ENCODE measurements at regions not wholly inside any gene's neighbourhood (a gene's known extent, or its start where the extent isn't known, plus 50 kb on each side); places are given as distances from the start of the nearest gene placed in this dataset.

- Histone ChIP-seq H3K4me1 (no peaks in the 10 kb centered on the region), H3K36me3 (no peaks in the 10 kb centered on the region), H3K27me3 (no peaks in the 10 kb centered on the region), H3K9me3 (no peaks in the 10 kb centered on the region), H3K27ac (no peak overlapping the region), H3K4me3 (no peak overlapping the region)
- 67% methylated on average over 7 of the region's 7 CpGs; no CpG with 5 or more reads in 1 of the 2 donors for WGBS, 2 donors (ENCODE audit: low coverage in 1 of 2)
- intact Hi-C loops (cut with DNase I; ENCODE audit: low total_unique reads) (no loop called here), in situ Hi-C loops (cut with MboI; ENCODE audit: low pct_ligation_motif_present in 1 of 4, low pct_unique_long_range_greater_than_20kb in 1 of 4, low sequenced_read_pairs in 3 of 4) (no loop called here)
- TF ChIP-seq CTCF (IDR thresholded peaks at IDR 0.05) (no peak), EP300 (IDR thresholded peaks at IDR 0.05; ENCODE audit: low read depth) (no peak), POLR2AphosphoS5 (IDR thresholded peaks at IDR 0.05) (no peak), POLR2A (IDR thresholded peaks at IDR 0.05) (no peak)
- DNase-seq: no peak
Observed at GRCh38 chr10:130543794-130544193, 407.6 kb downstream of the GLRX3 start.

GRCh38 chr10:130545122-130545521 lies 408.9 kb downstream of the GLRX3 start:
- intact Hi-C loops (cut with DNase I; ENCODE audit: low total_unique reads): no loop called here
- Histone ChIP-seq H3K9me3 (no peaks in the 10 kb centered on the region), H3K27ac (no peak overlapping the region), H3K4me3 (no peak overlapping the region), H3K27me3 (no peaks in the 10 kb centered on the region), H3K36me3 (no peaks in the 10 kb centered on the region), H3K4me1 (no peaks in the 10 kb centered on the region)
- WGBS, 2 donors (ENCODE audit: low coverage in 1 of 2): 0 to 40% methylated on average over 1 to 6 of the region's 6 CpGs
- TF ChIP-seq EP300 (IDR thresholded peaks at IDR 0.05; ENCODE audit: low read depth): no peak
- no peak for TF ChIP-seq CTCF (IDR thresholded peaks at IDR 0.05)
- TF ChIP-seq POLR2A (IDR thresholded peaks at IDR 0.05): no peak
- TF ChIP-seq POLR2AphosphoS5 (IDR thresholded peaks at IDR 0.05): no peak
- in situ Hi-C loops (cut with MboI; ENCODE audit: low pct_ligation_motif_present in 1 of 4, low pct_unique_long_range_greater_than_20kb in 1 of 4, low sequenced_read_pairs in 3 of 4): no loop called here
- no peak for DNase-seq

GRCh38 chr10:130545697-130546096 lies 409.5 kb downstream of the GLRX3 start:
- H3K9me3 ChIP-seq: no peaks in the 10 kb centered on the region
- intact Hi-C loops (cut with DNase I; ENCODE audit: low total_unique reads): no loop called here
- no peak overlapping the region for H3K4me3 ChIP-seq
- no peaks in the 10 kb centered on the region for H3K27me3 ChIP-seq
- in situ Hi-C loops (cut with MboI; ENCODE audit: low pct_ligation_motif_present in 1 of 4, low pct_unique_long_range_greater_than_20kb in 1 of 4, low sequenced_read_pairs in 3 of 4): no loop called here
- no peaks in the 10 kb centered on the region for H3K36me3 ChIP-seq
- no peaks in the 10 kb centered on the region for H3K4me1 ChIP-seq
- TF ChIP-seq POLR2AphosphoS5 (IDR thresholded peaks at IDR 0.05): no peak
- TF ChIP-seq CTCF (IDR thresholded peaks at IDR 0.05): no peak
- TF ChIP-seq EP300 (IDR thresholded peaks at IDR 0.05; ENCODE audit: low read depth): no peak
- TF ChIP-seq POLR2A (IDR thresholded peaks at IDR 0.05): no peak
- WGBS, 2 donors (ENCODE audit: low coverage in 1 of 2): 79 to 100% methylated on average over 1 to 8 of the region's 8 CpGs
- no peak overlapping the region for H3K27ac ChIP-seq
- no peak for DNase-seq

- Histone ChIP-seq H3K4me1 (no peaks in the 10 kb centered on the region), H3K27me3 (no peaks in the 10 kb centered on the region), H3K27ac (no peak overlapping the region), H3K36me3 (no peaks in the 10 kb centered on the region), H3K4me3 (no peak overlapping the region), H3K9me3 (no peaks in the 10 kb centered on the region)
- intact Hi-C loops (cut with DNase I; ENCODE audit: low total_unique reads): no loop called here
- TF ChIP-seq POLR2A (IDR thresholded peaks at IDR 0.05) (no peak), EP300 (IDR thresholded peaks at IDR 0.05; ENCODE audit: low read depth) (no peak), POLR2AphosphoS5 (IDR thresholded peaks at IDR 0.05) (no peak), CTCF (IDR thresholded peaks at IDR 0.05) (no peak)
- no peak for DNase-seq
- WGBS, 2 donors (ENCODE audit: low coverage in 1 of 2): 67% methylated on average over 7 of the region's 7 CpGs; no CpG with 5 or more reads in 1 of the 2 donors
- in situ Hi-C loops (cut with MboI; ENCODE audit: low pct_ligation_motif_present in 1 of 4, low pct_unique_long_range_greater_than_20kb in 1 of 4, low sequenced_read_pairs in 3 of 4): no loop called here
Observed at GRCh38 chr10:130546841-130547240, 410.6 kb downstream of the GLRX3 start.
